ENCODE measurements at regions not wholly inside any gene's neighbourhood (a gene's known extent, or its start where the extent isn't known, plus 50 kb on each side); places are given as distances from the start of the nearest gene placed in this dataset.

DNA sequence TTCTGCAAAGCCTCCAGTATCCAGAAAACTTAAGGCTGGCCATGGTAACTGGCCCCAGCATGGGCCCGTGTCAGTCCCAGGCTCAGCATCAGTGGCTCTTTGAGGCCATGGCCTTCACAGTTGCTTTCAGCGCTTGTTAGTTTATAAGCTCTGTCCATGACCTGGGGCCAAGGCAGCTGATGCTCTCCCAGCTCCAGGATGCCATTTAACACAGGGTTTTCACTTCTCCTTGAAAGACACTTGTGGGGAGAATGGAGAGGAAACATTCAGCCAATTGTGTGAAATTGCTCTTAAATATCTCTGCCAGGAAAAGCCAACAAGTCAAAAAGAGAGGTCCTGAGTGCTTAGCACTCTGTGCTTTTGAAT is 321.3 kb downstream of the FOXO1 start:
- TF ChIP-seq CTCF (IDR thresholded peaks at IDR 0.05), result no peak
- Mint-ChIP-seq H3K27me3 (no peaks in the 10 kb centered on the region), H3K4me3 (no peak overlapping the region), H3K4me1 (peaks cover 9% of the 10 kb centered on the region), H3K27ac (no peak overlapping the region), H3K9me3 (no peaks in the 10 kb centered on the region), H3K36me3 (ENCODE audit: low read depth) (no peaks in the 10 kb centered on the region)
- intact Hi-C loops (cut with micrococcal nuclease), result no loop called here
- ChIA-PET CTCF (no interaction called here), POLR2A (no interaction called here)
- ATAC-seq (ENCODE audit: low read depth) (no peak), DNase-seq (no peak)

DNA sequence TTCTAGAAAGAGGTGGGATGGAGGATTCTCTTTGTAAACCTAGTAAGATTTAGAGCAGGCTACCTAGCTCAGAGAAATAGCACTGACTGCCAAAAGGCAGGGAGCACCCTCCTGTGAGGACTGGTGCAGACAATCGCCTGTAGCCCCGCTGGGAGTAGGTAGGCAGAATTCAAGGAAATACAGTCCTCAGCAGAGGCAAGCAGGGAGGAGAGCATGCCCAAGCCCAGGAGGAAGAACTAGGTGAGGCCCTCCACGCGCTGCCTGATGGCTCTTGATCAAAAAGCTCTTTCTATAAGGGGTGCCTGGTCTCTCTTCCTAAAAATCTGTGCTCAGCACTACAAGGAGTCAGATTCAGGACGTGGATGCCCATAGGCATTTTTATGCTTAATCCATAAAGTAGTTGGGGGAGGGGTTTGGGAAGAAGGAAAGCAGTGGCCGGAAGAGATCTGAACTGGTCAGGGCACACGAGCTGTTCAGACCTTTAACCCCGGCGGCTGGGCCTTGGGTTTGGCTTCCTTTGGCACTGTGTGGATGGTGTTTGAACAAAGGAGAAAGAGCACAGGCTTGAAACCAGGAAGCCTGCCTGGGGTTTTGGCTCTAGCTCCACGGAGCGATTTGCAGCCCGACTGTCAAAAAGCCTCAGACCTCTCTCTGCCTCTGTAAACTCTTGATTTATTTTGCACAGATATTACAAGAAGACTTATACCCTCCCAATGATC is 320.6 kb downstream of the FOXO1 start:
- Mint-ChIP-seq H3K36me3 (ENCODE audit: low read depth) (no peaks in the 10 kb centered on the region), H3K4me3 (no peak overlapping the region), H3K9me3 (no peaks in the 10 kb centered on the region), H3K27me3 (no peaks in the 10 kb centered on the region), H3K27ac (no peak overlapping the region), H3K4me1 (peaks cover 9% of the 10 kb centered on the region)
- ATAC-seq (ENCODE audit: low read depth), result no peak
- CTCF ChIA-PET, result no interaction called here
- POLR2A ChIA-PET, result no interaction called here
- intact Hi-C loops (cut with micrococcal nuclease), result no loop called here
- no peak for DNase-seq
- no peak for TF ChIP-seq CTCF (IDR thresholded peaks at IDR 0.05)

- Mint-ChIP-seq H3K36me3 (ENCODE audit: low read depth) (no peaks in the 10 kb centered on the region), H3K4me3 (no peak overlapping the region), H3K4me1 (peaks cover 9% of the 10 kb centered on the region)
Observed at GRCh38 chr13:40346592-40346991, 319.8 kb downstream of the FOXO1 start.

DNA sequence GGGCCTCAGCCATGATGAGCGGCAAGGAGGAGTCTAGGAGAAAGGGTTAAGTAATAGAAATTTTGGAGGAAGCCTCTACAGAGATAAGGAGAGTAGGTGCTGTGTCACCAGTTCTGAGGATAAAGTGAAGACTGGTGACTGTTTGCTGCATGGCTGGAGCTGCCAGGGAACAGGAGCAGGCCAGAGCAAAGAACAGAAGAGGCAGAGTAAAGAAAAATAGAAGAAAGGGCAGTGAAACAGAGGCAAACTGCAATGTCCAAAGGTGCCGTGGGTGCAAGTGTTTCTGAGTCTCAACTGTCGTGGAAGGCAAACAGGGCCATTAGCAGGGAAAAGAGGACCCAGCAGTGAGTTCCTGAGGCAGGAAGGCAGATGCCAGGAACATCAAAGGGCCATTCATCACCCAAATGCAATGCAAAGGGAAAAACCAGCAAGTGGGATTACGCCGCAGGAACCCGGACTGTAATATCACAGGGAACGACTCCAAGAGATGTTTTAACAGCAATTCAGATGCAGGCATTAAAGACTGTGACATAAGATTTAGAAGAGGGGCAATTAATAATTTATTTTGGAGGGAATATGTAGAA is 318.3 kb downstream of the FOXO1 start:
- DNase-seq (no peak), ATAC-seq (ENCODE audit: low read depth) (no peak)
- Mint-ChIP-seq H3K27me3 (no peaks in the 10 kb centered on the region), H3K36me3 (ENCODE audit: low read depth) (no peaks in the 10 kb centered on the region), H3K4me1 (peaks cover 9% of the 10 kb centered on the region), H3K9me3 (no peaks in the 10 kb centered on the region), H3K4me3 (no peak overlapping the region), H3K27ac (no peak overlapping the region)
- no peak for TF ChIP-seq CTCF (IDR thresholded peaks at IDR 0.05)
- ChIA-PET POLR2A (no interaction called here), CTCF (no interaction called here)
- intact Hi-C loops (cut with micrococcal nuclease), result no loop called here

More at GRCh38 chr13:40346592-40346991, 319.8 kb downstream of the FOXO1 start:
- ATAC-seq (ENCODE audit: low read depth) (no peak), DNase-seq (no peak)
- Mint-ChIP-seq H3K9me3 (no peaks in the 10 kb centered on the region), H3K27ac (no peak overlapping the region), H3K27me3 (no peaks in the 10 kb centered on the region)
- ChIA-PET POLR2A (no interaction called here), CTCF (no interaction called here)
- TF ChIP-seq CTCF (IDR thresholded peaks at IDR 0.05), result no peak
- intact Hi-C loops (cut with micrococcal nuclease), result no loop called here

- TF ChIP-seq CTCF (IDR thresholded peaks at IDR 0.05), result no peak
- no peaks in the 10 kb centered on the region for H3K36me3 Mint-ChIP-seq (ENCODE audit: low read depth)
- intact Hi-C loops (cut with micrococcal nuclease), result no loop called here
- no peak for DNase-seq
- no peaks in the 10 kb centered on the region for H3K9me3 Mint-ChIP-seq
- no peak overlapping the region for H3K27ac Mint-ChIP-seq
- H3K4me3 Mint-ChIP-seq, result no peak overlapping the region
- H3K4me1 Mint-ChIP-seq, result no peaks in the 10 kb centered on the region
- ATAC-seq (ENCODE audit: low read depth), result no peak
- ChIA-PET CTCF (no interaction called here), POLR2A (no interaction called here)
- H3K27me3 Mint-ChIP-seq, result no peaks in the 10 kb centered on the region
Observed at GRCh38 chr13:40350283-40350992, 316.0 kb downstream of the FOXO1 start.
